CD4-positive, alpha-beta T cell treated with Interleukin-2 at 100 ng/mL for 4 hours (primary cell): ENCODE measurements at regions not wholly inside any gene's neighbourhood (a gene's known extent, or its start where the extent isn't known, plus 50 kb on each side); places are given as distances from the start of the nearest gene placed in this dataset.
"Not testable (repeated sequence)": the region's sequence is repeated elsewhere in the genome, so short reads cannot be mapped to it uniquely, and the experiment has no call there.

Source experiments
- DNase-seq: peaks from one replicate; pipeline ENCODE4 v3.0.0-alpha.2; 2020; ENCODE audit warnings: low spot score

DNA sequence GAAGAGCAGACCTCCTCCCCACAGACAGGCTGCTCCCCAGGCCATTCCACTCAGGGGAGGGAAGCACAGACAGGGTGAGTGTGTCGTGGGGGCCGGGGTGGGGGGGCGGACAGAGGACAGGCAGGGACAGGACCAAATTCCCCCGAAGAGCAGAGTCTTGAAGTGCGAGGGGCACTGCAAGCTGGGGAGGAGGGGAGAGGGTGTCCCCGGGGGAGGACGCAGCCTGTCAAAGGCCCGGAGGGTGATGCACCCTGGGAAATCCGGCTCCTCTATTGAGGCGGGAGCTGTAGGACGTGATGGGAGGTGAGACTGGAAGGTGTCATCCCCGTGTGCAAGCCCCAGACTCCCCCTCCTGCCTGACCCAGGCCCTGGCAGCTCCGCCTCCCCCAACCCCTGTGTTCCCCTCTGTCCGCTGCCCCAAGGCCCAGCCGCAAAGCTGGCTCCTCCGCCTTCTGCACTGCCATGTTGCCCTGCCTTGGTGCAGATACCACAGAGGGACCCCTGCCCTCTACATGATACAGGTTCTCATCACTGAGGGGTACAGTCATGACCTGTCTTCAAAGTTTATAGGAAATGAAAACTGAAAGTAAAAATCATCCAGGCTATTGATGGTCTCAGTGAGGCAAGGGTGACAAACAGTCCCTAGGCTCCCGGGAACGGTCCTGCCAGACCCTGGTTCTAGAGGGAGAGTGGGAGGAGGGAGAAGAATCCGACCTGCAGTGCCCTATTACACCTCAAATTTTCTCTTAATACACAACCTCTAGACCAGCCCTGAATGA lies 76.3 kb upstream of the IQSEC1 start:
- DNase-seq: no peak

DNA sequence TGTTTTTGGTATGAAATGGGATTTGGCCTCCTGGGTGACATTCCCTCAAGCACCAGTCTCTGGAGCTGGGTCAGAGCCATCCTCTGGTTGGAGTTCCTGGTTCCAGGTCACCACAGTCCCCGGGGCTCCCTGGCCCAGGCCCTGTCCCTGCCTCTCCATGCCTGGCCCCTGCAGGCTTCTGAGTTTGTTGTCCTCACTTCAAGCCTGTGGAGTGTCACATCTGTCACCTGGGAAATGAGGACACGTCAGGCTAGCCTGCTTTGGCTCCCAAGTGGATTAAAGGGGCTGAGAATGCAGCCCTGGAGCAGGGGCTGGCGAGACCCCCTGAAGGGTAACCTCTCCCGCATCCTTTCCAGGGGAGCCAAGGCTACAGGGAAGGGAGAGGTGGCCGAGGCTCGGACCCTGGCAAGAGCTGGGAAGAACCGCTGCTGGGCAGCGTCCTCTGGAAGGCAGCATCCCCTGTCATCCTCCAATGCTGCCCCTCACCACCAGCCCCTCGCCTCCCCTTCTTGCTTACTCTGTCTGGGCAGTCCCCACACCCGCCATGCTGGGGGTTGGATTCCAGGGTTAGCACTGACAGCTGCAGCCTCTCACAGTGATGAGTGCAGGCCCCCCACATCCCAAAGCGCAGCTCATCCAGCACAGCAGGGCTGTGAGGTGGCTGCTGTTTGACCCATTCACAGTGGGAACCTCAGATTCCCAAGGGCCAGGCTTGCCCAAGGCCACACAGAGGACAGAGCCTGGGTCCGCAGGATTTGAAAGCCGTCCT lies 75.5 kb upstream of the IQSEC1 start:
- DNase-seq: no peak

DNA sequence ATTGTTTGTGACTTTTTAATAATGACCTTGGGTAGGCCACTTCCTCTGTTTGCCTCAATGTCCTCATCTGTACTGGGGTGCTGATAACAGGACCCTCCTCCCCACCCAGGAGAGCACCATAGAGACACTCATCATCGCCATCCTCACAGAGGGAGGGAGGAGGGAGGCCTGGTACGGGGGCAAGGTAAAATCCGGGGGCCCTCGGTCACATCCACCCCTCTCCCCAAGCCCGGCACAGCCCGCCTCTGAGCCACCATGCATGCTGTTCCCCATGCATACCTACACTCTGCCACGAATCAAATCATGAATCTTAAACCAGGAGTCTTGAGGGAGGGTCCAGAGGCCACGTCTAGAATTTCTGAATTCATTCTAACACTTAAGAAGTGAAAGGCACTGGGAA lies 74.9 kb upstream of the IQSEC1 start:
- DNase-seq: no peak

DNA sequence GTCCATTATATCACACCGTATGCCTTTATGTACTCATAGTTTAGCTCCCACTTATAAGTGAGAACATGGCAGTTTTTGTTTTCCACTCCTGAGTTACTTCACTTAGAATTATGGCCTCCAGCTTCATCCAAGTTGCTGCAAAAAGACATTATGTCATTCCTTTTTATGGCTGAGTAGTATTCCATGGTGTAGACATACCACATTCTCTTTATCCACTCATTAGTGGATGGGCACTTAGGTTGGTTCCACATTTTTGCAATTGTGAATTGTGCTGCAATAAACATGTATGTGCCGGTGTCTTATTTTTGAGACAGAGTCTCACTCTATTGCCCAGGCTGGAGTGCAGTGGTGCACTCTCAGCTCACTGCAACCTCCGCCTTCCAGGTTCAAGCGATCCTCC lies 74.1 kb upstream of the IQSEC1 start:
- no peak for DNase-seq

DNA sequence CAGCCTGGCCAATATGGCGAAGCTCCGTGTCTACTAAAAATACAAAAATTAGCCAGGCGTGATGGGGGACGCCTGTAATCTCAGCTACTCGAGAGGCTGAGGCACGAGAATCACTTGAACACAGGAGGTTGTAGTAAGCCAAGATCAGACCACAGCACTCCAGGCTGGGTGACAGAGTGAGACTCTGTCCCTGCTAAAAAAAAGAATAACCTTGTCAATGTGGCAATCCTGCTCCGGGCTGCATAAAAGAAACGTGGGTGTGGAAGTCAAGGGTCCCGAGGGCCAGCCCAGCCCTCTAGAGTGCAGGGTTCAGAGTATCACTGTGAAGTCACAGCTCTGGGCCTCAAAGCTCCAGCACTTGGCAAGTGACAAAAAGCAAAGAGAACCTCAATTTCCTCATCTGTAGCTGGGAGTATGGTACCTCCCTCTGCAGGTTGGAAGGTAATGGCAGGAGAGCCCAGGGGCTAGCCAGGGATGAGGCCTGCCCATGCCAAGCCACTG lies 73.5 kb upstream of the IQSEC1 start:
- no peak for DNase-seq

DNA sequence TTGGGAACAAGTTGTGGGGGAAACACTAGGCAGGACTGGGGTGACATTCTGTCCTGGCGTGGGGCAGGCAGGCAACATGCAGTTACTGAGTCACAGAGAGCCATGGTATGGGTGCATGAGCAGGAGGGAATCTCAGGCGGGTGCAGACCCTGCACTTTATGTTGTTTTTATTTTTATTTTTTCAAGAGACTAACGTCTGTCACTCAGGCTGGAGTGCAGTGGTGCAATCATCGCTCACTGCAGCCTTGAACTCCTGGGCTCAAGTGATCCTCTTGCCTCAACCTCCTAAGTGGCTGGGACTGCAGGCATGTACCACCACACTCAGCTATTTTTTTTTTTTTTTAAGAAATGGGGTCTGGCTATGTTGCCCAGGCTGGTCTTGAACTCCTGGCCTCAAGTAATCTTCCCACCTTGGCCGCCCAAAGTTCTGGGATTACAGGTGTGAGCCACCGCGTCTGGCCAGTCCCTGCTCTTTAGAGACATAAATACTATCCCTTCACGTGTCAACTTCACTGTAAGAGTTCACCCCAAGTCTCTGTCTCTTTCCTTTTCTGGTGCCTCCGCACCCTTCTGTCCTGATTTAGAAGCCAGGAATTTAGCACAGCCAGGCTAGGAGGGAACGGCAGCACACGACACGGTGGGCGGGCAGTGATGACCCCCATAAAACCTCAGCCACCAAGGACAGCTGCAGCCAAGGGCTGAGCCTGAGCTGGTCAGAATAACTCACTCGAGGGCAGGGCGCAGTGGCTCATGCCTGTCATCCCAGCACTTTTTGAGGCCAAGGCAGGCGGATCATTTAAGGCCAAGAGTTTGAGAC lies 72.8 kb upstream of the IQSEC1 start:
- DNase-seq: no peak

DNA sequence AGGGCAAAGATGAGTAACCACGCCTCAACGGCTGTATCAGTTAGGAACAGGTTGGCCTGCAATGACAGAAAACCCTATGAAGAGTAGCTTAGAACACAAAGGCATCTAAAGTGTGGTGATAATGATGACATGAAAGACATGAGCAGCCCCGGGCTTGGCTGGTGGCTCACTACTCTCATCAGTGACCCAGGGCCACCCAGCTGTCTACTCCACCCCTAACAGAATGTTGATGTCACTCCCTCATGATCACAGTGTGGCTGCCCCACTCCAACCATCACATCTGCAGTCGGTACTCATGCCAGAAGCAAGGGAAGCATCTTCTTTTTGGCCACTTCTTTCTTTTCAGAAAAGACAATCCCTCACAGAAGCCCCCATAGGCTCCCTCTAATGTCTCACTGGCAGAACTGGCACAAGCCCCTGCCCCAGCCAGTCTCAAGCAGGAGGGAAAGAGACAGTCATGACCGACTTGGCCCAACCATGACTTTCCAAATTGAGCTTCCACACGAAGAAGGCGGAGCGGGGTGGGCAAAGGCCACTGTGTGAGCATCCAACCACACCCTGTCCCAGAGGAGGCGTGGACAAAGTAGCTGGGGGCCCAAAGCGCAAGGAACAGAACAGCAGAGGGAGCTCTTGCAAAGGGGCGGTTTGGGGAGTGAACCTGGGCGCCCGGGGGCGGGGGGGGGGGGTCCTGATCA lies 72.0 kb upstream of the IQSEC1 start:
- DNase-seq: no peak

DNA sequence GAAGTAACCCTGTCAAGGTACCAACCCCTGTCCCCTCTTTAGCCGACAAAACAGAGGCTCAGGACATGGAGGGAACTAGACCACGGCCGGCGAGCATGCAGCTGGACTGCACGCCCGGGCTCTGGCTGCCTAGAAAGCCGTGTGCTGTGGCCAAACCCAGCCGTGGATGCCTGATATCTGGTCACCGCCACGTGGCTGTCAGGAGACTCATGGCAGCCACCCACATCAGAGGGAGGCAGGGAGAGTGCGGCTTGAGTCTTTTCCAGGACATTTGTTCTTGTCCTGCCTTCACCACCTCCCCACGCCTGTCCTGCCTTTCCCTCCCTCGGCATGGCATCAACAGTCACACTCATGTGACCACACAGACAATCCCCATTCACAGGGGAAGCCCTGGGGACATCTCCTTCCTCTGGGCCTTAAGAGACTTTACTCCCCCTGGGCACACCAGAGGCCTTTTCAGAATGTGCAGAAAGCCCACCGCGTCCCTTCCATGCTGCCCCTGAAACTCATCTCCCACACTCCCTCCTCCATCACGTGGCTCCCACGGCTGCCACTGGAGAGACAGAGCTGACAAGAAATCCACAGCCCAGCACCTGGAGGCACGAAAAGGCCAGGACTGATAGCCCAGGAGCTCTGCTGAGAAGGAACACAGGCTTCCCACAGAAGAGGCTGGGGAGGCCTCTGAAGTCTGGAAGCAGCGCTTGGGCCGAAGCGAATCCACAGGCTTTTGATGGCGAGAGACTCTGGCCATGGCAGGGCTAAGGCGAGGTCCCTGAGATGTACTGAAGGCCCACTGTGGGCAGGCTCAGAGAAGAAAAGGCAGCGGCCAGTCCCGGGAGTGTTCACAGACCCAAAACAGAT lies 71.2 kb upstream of the IQSEC1 start:
- no peak for DNase-seq

DNA sequence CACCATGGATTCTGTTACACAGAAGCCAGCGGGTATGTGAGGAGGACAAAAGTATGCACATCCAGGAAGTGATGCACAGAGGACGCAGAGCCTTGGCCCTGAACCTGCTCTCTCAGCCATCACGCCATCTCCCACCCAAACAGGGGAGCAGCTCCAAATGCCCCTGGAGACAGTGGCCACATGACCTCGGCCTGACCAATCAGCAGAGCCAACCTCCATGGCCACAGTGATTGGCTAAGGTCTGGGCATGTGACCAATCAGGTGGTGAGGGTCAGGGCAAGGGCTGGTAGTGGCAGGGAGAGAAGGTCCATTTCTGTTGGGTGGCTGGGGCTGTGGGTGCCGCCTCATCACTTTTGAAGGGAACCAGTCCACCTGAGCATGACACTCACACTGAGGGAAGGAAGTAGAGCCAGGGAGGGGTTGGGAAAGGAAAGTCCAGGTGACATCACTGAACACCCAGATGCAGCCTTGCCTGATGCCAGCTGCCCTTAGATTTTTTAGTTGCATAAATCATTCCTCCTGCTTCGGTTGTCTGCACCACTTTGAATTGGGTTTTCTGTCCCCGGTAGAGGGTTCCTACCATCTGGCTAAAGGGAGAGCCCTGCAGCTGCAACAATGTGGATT lies 70.3 kb upstream of the IQSEC1 start:
- no peak for DNase-seq

DNA sequence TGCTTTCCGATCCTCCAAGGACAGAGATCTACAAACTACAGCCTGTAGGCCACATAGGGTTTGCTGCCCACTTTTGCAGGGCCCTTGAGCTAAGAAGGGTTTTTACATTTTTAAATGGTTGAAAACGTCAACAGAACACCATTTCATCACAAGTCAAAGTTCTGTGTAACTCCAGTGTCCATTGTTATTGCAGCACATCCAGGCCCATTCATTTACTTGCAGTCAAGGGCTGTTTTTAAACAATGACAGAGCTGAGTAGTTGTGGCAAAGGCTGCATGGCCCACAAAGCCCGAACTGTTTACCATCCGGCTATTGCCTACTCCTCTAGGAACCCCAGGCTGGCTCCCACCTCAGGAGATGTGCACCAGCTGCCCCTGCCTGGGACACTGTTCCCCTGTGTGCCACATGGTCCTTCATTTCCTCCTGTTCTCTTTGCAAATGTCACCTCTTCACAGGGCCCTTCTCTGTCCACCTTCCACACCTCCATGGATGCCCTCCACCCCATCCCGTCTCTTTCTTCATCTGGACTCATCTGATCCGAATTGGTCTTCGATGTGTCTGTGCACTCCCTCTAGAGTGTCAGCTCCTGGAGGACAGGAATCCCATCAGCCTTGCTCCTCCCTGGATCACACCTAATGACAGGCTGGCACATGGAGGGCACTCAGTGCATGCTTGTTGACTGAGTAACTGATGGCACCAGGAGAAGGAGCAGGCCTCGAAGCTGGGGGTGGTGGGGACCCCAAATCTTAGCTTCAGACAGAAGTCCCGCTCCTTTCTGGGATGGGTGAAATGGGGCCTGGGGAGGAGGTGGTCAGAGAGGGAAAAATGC lies 69.5 kb upstream of the IQSEC1 start:
- no peak for DNase-seq

DNA sequence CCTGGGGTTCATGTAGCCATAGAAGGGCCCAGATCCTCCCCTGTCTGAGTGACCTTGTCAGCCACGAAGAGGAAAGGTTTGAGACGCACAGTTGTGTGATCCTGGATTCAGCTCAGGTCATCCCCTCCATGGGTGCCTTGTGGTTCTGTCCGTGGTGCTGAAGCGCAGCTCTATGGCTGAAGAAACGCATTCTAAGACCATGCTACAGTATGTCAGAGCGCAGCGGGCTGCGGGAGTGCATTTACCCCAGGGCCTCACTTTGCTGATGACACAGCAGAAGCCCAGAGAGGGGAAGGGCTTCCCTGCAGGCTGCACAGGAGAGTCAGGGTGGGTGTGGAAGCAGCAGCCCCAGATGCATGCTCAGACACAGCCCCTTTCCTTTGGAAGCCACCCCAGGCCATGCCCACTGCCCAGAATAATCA lies 68.8 kb upstream of the IQSEC1 start:
- no peak for DNase-seq

DNA sequence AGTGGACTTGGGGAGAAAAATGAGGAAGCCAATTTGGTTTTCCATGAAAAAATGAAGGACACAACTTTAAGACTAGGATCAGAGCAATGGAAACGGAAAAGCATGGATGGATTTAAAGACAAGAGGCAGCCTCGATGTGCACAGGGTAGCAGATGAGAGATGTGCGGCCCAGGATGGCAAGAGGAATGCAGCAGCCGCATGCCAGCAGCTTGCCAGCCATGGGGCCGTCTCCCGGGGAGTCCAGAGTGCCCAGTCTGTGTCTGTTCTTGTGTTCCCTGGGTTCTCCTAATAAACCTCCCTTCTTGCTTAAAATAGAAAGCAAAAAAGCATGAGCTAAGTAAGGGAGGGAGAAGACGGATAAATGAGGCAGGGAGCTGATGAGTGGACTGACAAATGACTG lies 68.0 kb upstream of the IQSEC1 start:
- no peak for DNase-seq

DNA sequence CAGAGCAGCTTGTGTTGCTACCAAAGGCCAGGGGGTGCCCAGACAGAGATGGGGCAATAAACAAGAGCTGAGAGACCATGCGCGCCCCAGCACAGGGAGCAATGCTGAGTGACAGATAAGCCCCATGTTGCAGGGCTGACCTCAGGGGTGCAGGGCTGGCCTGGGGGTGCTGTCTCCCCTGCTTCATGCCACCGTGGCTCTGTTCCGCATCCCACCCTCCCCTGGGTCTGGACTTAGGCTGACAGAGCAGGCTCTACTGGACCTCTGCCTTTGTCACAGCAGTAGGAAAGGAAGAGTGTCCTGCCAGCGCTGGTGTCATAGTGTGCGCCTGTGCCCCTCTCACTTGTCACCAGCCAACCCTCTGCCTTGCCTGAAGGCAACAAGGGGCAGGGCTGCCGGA lies 67.4 kb upstream of the IQSEC1 start:
- DNase-seq: no peak

DNA sequence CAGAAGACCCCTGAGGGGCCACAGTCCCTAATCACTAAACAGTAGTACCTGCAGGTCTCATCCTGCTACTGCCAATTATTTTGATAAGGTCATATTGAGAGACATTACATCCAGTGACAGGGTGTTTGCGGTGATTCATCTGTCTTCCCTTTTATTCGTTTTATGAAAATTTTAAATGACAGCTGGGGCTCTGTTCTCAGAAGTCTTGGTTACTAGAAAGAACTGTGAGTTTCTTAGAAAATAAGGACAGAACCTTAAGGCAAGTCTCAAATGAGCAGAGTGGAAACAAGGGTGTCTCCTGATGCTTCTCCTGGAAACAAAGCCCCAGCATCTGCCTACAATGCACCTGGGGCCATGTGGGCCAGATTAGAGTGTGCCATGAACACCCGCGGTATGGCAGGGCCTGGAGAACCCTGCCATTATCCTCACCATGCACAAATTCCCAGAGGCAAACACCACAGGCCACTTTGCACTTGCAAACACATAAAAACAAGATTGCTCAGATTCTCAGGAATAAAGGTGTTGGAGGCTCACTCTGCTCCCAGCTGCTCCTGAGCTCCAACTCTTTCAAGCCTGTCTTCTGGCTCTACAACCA lies 66.3 kb upstream of the IQSEC1 start:
- DNase-seq: no peak

DNA sequence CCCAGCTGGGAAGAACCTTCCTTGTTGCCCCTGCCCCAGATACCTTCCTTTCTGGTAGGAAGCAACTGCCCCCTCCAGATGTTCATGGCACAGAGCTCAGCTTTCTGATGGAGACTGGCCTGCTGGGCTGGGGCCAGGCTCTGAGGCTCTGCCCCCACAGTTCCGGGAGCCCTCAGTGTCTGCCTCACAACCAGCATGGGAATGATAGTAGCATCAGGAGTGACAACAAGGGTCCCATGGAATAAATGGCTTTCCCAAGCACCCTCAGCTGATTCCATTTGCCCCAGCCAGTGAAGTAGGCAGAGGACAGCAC lies 65.6 kb upstream of the IQSEC1 start:
- no peak for DNase-seq

DNA sequence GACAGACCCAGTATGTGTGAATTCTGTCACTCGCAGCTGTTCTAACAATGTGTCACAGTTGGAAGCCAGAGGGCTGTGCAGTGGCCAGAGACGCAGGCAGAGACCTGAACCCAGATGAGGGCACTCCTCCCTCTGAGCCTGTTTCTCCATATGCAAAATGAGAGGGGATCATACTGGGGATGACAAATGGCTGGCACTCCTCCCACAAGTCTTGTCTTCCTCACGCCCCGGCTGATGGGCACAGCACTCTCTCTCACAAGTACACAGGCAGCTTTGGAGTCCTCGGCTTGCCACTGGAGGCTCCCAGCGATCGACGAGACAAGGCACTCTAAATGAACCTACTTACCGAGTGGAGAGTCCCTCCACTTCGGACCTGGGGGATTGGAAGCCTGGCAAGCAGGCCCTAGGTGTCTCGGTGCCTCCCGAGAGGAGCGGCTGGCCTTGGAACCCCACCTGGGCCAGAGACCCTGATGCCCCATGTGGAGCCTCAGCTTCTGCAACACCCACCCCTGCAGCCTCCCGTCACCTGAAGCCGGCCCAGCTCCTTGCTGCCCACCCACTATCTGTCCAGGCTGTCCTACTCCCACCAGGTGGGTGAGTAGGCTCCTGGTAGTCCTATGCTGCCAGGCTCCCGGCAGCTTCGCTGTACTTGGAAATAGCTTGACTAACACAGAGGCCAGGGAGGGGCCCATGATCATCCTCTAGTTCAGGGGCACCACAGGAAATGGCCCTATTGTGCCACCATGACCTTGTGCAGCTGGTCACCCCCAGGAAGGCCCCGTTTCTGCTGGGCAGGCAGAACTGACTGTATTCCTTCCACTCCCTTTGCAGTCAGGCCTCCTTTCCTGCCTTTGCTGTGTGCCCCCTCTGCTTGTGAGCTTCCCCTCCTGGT lies 65.0 kb upstream of the IQSEC1 start:
- DNase-seq: no peak

DNA sequence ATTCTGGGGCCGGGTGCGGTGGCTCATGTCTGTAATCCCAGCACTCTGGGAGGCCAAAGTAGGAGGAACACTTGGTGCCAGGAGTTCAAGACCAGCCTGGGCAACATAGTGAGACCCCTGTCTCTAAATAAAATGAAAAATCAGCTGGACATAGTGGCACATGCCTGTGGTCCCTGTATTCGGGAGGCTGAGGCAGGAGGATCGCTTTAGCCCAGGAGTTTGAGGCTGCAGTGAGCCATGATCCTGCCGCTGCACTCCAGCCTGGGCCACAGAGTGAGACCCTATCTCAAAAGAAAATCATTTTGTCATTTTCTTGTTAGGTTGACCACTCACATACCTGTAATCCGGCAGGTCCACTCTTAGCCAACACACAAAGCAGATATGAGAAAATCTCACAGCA lies 63.6 kb upstream of the IQSEC1 start:
- DNase-seq: not testable (repeated sequence)

DNA sequence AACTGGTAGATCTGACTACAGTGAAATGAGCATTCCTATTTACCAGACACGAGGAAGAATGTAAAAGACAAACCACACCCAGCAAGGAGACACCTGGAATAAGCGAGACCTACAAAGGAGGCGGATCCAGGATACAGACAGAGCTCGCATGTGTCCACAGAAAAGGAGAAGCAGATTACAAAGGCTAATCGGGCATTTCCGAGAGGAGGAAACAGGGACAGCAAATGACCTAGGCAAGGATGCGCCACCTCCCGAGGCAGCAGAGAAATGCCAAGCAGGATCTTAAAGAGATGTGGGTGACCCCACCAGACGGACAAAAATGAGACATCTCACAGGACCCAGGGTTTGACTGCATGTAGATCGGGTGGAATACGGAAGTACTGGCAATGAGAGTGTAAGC lies 63.2 kb upstream of the IQSEC1 start:
- DNase-seq: no peak
